Neutrophil (primary cell): ENCODE measurements at regions not wholly inside any gene's neighbourhood (a gene's known extent, or its start where the extent isn't known, plus 50 kb on each side); places are given as distances from the start of the nearest gene placed in this dataset.

Experiments
- H3K27ac ChIP-seq: fragments of 200-600 bp; sonication (generic); 2 replicates; pipeline ENCODE4 v1.5.1; 2016; ENCODE audit warnings: mild to moderate bottlenecking, moderate library complexity
- H3K27me3 ChIP-seq: fragments of 200-600 bp; sonication (generic); 2 replicates; pipeline ENCODE4 v1.6.0; 2016; ENCODE audit warnings: mild to moderate bottlenecking
- H3K36me3 ChIP-seq: fragments of 200-600 bp; sonication (generic); 2 replicates; pipeline ENCODE4 v1.5.1; 2017
- H3K4me1 ChIP-seq, 2 experiments: fragments of 200-600 bp in 1 of 2; sonication (generic) in 1 of 2; 1 replicate in 1 of 2; 2 replicates in 1 of 2; pipeline versions ENCODE4 v1.5.1 to v1.6.1; 2013 to 2016; ENCODE audit warnings: low read depth in 1 of 2, low read length in 1 of 2, mild to moderate bottlenecking in 1 of 2, moderate library complexity in 1 of 2; ENCODE audit not compliant: control insufficient read depth in 1 of 2, insufficient read depth in 1 of 2
- H3K4me3 ChIP-seq, 2 experiments: fragments of 200-600 bp in 1 of 2; sonication (generic) in 1 of 2; 1 replicate in 1 of 2; 2 replicates in 1 of 2; pipeline ENCODE4 v1.5.1; 2013 to 2016; ENCODE audit warnings: low read depth in 1 of 2, low read length in 1 of 2, mild to moderate bottlenecking in 1 of 2, moderate library complexity in 1 of 2
- H3K9me3 ChIP-seq: fragments of 200-600 bp; sonication (generic); 2 replicates; pipeline ENCODE4 v1.5.1; 2016
- TF ChIP-seq, protein P1 (sequence below): fragments of 200-600 bp; sonication (generic); IDR thresholded peaks from 2 replicates; pipeline ENCODE4 v1.5.1; 2016; ENCODE audit warnings: antibody characterized with exemption

- TF ChIP-seq, protein P1, sequence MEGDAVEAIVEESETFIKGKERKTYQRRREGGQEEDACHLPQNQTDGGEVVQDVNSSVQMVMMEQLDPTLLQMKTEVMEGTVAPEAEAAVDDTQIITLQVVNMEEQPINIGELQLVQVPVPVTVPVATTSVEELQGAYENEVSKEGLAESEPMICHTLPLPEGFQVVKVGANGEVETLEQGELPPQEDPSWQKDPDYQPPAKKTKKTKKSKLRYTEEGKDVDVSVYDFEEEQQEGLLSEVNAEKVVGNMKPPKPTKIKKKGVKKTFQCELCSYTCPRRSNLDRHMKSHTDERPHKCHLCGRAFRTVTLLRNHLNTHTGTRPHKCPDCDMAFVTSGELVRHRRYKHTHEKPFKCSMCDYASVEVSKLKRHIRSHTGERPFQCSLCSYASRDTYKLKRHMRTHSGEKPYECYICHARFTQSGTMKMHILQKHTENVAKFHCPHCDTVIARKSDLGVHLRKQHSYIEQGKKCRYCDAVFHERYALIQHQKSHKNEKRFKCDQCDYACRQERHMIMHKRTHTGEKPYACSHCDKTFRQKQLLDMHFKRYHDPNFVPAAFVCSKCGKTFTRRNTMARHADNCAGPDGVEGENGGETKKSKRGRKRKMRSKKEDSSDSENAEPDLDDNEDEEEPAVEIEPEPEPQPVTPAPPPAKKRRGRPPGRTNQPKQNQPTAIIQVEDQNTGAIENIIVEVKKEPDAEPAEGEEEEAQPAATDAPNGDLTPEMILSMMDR = no peak
- H3K36me3 ChIP-seq = no peaks in the 10 kb centered on the region
- H3K27ac ChIP-seq = no peak overlapping the region
- no peaks in the 10 kb centered on the region for H3K27me3 ChIP-seq
- H3K4me1 ChIP-seq = no peaks in the 10 kb centered on the region
- no peaks in the 10 kb centered on the region for H3K9me3 ChIP-seq
- no peak overlapping the region for H3K4me3 ChIP-seq
Observed at GRCh38 chr3:94544131-94544789, 481.4 kb downstream of the NSUN3 start.

DNA sequence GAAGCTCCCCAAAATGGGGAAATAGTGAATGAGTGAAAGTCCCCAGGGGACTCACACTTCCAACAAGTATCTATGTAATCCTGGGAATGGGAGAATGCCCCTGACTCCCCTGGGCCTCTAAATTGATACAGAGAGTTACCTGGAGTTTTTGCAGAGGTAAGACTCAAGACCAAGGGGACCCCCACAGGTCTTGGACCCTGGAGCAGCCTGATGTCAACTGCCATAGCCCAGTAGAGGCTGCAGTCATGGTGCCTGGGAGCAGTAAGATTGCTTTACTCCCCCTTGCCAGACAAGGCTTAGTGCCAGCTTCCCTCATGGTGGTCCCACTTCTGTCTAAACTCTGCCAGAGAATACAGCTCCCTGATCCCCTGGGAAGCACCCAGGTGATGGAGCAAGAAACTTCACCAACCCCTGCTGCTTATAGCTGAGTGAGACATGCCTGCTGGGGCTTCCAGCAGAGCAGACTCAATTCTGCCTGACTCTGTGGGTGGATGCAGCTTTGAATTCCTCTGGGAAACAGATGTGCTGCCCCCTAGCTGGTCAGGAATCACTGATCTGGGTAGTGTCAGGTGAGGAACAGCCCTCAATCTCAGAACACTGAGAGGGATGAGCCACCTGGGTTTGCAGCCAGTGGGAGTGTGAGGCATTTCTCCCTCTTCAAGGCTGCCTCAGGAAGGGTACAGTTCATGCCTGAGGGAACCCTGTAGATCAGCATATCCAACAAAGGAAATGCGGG, 485.9 kb downstream of the NSUN3 start:
- Histone ChIP-seq H3K9me3 (no peaks in the 10 kb centered on the region), H3K36me3 (no peaks in the 10 kb centered on the region), H3K27ac (no peak overlapping the region), H3K4me1 (no peaks in the 10 kb centered on the region), H3K4me3 (no peak overlapping the region), H3K27me3 (no peaks in the 10 kb centered on the region)
- TF ChIP-seq, protein P1 = no peak

- Histone ChIP-seq H3K4me1 (no peaks in the 10 kb centered on the region), H3K36me3 (no peaks in the 10 kb centered on the region), H3K27me3 (no peaks in the 10 kb centered on the region), H3K4me3 (no peak overlapping the region), H3K9me3 (no peaks in the 10 kb centered on the region), H3K27ac (no peak overlapping the region)
- TF ChIP-seq, protein P1 = no peak
Observed at GRCh38 chr3:94561094-94561493, 498.2 kb downstream of the NSUN3 start.

- TF ChIP-seq, protein P1 = no peak
- H3K27me3 ChIP-seq = no peaks in the 10 kb centered on the region
- no peaks in the 10 kb centered on the region for H3K4me1 ChIP-seq
- H3K36me3 ChIP-seq = no peaks in the 10 kb centered on the region
- H3K4me3 ChIP-seq = no peak overlapping the region
- no peak overlapping the region for H3K27ac ChIP-seq
- no peaks in the 10 kb centered on the region for H3K9me3 ChIP-seq
Observed at GRCh38 chr3:94564247-94564646, 501.4 kb downstream of the NSUN3 start.

DNA sequence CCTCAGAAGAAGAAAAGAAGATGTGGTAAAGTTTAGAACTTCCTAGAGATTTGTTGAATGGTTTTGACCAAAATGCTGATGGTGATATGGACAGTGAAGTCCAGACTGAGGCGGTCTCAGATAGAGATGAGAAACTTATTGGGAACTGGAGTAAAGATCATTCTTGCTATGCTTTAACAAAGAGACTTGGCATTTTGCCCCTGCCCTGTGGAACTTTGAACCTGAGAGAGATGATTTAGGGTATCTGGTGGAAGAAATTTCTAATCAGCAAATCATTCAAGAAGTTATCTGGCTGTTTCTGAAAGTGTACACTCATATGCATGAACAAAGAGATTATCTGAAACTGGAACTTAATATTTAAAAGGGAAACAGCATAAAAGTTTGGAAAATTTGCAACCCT, 505.2 kb downstream of the NSUN3 start:
- Histone ChIP-seq H3K9me3 (no peaks in the 10 kb centered on the region), H3K27me3 (no peaks in the 10 kb centered on the region), H3K4me1 (no peaks in the 10 kb centered on the region), H3K4me3 (no peak overlapping the region), H3K36me3 (no peaks in the 10 kb centered on the region), H3K27ac (no peak overlapping the region)
- TF ChIP-seq, protein P1 = no peak
